HG02759 (cell line): ENCODE measurements at regions not wholly inside any gene's neighbourhood (a gene's known extent, or its start where the extent isn't known, plus 50 kb on each side); places are given as distances from the start of the nearest gene placed in this dataset.

Experiments used
- ATAC-seq: cut with Tn5 transposase; IDR thresholded peaks from one replicate; pipeline ENCODE4 v1.9.1; 2021; ENCODE audit warnings: mild to moderate bottlenecking, moderate library complexity; ENCODE audit not compliant: unreplicated experiment

DNA sequence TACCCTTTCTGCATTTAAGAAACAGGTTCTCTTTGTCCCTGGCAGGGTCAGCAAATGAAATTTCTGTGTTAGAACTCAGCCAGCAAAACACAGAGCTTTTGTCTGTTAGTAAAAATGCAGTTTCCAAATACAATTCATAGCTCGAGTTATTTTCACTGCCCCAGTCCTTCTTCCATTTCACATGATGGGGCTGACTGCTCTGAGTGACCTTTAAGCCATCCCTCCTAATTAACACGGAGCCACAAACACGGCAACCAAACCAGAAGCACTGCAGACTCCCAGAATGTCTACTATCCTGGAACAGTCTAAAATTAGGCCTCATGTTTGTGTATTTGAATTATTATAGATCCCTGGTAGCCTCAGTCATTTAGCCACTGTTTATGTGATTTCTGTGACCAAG, 99.1 kb upstream of the RGS4 start:
- ATAC-seq, result no peak

DNA sequence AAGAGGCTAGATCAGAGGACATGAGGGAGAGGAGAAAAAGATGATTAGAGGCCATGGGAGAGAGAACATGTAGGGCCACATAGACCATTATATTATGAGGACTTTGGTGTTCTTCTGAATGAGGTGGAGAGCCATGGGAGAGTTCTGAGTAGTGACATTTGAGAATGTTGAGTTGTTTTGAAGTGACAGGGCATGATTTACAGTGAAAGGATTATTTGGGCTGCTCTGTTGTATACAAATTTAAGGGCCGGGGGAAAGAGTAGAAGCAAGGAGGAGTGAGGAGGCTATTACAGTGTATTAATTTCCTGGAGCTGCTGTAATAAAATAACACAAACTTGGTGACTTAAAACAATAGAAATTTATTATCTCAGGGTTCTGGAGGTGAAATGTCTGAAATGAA, 102.5 kb upstream of the RGS4 start:
- ATAC-seq, result no peak

DNA sequence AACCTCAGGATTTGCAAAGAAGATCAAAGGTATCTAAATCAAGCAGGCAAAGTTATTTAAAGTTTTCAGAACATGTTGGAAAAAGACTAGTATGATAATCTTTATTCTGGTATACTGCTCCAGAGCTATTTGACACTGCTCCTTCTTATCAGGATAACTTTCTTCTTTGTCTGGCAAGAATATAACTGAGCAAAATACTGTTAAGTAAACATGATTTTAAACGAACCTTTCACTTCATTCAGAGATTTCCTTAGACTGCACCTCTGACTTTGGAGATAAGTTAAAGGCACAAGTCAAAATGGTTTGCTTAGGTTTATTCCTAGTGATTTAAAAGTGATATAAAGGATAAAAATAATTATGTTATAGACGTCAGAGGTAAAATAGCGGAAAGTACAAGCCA, 103.9 kb upstream of the CCDC190 start:
- no peak for ATAC-seq

DNA sequence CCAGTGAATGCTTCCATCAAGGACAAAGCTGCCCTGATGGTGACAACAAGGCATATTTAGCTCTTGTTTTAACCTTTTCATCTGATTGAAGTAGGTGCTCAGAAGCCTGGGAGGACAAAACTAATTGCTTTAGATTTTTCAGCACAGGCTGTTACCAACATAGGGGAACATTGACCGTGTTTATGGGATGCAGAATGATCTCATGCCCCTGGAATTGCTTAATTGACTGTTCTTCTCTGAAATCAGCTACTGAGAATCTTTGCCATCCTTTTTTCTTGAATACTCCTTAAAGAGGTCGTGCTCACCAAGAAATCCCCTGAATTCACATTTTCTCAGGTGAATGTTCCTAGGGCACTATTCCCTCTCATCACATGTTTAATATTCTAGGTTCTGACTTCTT, 95.9 kb upstream of the CCDC190 start:
- ATAC-seq, result no peak

DNA sequence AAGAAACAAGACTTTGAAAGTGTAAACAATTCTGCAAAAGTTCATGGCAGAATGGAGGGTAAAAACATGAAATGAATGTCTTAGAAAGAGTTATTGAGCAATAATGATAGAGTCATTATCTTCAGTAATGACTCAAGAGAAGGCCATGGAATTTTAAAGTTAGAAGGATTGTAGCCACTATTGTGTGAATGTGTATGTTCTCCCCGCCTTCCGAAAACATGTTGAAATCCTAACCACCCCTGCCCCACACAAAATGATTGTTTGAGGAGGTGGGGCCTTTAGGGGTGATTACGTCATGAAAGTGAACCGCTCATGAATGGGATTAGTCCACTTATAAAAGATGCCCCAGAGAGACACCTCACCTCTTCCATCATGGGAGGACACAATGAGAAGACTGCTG, 93.8 kb upstream of the CCDC190 start:
- no peak for ATAC-seq

DNA sequence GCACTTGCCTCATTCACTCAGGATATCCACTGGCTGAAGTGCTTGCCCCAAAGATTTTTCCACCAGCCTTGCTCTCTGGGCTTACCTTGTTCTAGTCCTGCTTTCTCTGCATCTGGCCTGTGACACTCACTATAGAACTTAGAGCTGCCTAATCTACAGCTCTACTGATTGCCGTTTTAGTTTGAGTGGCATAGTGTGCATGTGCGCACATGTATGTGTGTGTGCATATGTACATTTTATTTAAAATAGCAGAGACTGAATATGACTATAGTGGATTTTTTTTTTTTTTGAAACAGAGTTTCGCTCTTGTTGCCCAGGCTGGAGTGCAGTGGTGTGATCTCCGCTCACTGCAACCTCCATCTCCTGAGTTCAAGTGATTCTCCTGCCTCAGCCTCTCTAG, 92.0 kb upstream of the CCDC190 start:
- ATAC-seq, result no peak

DNA sequence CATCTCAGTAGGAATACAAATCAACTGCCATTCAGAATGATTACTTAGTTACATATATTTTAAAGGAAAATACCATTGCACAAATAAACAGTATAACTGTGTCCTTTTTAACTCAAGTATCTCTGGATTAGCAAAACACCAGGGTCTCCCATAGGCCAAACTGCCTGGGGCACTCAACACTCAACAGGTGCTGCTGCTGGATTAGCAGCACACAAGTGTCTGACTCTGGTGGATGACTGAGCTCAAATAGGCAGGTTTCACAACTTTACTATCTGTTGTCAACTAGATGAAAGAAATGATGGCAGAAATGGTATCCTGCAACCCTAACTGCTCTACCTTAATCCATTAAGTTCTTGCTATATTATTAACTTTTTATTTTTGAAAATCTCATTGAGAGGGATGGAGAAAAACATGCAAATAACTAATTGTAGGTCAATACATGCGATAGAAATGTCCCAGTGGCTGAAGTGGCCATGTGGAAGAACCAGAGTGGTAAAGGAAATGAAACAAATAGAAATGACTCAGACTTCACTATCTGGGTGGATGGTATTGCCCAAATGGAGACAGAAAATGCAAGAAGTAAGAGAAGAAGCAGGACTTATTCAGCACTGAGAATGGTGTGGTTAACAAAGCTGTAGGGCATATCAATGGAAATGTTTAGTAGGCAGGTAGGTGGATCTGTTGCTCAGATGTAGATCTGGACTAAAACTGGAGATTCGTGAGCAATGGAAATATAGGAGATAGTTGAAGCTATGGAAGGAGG, 90.8 kb upstream of the CCDC190 start:
- peak; percentile 93 for ATAC-seq

DNA sequence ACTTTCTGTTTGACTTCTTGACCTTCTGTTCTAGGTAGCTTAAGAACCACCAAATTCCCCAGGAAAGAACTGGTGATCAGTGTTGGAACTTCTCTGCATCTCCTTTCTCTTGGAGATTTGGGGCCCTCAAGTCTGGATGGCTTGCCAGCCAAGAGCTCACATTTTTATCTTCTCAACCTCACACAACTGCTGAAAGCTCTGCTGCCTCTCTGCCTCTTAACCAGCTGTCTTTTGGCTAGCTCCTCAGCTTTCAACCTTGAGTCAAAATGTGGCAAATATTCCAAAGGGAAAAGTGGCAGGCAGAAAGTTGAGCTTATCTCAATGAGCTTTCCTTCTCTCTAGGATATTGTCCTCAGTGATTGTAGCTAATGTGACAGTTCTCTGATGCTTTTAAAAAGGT, 89.2 kb upstream of the CCDC190 start:
- ATAC-seq, result no peak

DNA sequence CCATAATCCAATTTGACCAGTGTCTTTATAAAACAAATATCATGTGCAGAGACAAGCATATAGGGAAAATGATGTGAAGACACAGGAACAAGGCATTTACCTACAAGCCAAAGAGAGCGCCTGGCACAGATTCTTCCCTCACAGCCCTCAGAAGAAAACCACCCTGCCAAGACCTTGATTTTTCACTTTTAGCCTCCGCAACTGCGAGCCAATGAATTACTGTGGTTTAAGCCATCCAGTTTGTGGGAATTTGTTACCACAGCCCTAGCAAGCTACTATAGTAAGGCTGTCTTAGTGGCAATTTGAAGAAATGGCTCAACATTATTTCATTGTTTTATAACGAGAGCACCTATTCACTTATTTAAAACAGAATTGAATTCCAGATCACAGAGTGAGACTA, 85.7 kb upstream of the CCDC190 start:
- no peak for ATAC-seq

DNA sequence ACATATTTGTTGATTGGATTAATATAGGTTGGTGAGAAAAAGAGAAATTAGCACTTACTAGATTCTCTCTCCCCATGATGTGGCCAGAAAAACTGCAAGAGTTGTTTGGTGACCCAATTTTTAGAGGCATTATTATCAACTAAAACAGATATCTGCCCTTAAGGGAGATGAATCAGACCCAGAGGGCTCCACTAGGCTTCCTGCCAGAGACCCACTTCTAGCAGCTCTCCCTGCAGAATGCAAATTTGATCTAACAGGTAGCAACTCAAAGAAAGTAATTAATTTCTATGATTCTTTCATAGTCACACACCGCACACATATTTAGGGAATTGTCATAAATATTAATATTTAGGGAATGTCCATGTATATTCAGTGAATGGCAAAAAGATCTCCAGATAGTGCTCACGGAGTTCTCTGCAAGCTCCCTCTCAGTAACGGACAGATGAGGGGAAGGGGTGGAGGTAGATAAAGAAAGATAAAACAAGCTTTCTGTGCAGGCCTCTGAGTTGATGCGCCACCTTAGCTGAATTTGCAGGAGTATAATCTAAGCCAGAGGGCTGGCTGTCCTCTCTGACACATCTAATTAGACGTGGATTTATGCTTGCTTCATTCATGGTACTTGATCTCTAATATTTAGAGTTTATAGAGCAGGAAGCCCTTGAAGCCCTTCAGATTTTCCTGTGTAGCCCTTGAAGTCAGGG, 84.1 kb upstream of the CCDC190 start:
- no peak for ATAC-seq

DNA sequence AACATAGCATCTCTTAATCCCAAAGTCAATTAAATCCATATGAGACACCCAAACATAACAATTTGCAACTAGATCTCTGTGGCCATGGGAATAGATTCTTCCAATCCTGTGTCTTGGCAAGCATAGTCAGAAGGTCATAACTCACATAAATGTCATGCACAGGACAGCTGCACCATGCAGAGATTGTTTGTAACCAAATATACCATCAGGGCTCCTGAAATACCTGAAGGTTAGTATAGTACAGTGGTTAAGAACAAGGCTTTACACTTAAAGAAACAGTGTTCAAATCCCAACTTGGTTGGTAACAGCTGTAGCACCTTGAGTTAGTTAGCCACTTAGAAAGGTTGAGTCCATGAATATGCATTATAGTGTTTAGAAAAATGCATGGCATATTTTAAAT, 82.6 kb upstream of the CCDC190 start:
- ATAC-seq, result no peak

DNA sequence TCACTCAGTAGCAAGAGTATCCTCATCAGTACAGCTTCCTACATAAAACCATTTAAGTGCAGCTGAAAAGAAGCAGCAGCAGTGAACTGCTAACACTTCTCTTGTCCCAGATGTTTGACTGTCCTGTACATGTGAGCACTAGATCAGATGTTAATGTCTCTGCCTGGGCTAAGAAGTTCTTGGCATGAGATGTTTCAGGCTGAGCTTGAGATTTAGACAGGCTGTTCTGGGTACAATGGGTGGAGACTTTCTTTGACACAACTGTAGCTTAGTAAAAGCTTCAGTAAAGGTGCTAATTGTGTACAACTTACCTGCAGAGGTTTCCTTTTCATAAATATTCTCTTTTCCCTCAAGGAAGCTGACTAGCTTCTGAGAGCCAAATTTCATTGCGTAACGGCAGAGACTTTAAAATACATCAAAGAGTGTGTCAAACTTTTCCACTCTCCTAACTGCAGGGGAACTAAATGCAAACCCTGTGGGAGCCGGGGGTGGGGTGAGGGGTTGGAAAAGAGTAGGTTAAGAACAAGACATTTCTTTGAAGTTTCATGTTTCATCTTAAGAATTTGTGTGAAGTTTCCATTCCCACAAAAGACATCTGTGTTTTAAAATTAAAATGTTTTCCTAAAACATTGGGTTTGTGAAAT, 82.1 kb upstream of the CCDC190 start:
- ATAC-seq, result no peak

DNA sequence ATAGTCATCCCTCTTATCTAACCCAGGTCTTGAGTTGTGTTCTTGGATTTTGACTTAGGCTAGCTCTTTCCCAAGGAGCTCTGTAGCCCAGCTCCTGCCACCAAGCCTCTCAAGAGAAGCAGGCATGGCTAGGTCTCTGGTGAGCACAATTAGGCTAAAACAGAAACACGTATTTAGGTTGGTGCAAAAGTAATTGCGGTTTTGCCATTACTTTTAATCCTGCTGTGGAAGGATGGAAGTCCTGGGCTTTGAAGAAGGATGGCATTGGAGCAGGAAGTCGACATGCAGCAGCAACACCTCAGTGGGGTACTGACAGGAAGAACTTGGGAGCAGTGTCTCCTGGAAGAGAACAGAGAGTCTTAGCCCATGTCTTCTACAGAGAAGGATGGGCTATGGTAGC, 80.0 kb upstream of the CCDC190 start:
- no peak for ATAC-seq

DNA sequence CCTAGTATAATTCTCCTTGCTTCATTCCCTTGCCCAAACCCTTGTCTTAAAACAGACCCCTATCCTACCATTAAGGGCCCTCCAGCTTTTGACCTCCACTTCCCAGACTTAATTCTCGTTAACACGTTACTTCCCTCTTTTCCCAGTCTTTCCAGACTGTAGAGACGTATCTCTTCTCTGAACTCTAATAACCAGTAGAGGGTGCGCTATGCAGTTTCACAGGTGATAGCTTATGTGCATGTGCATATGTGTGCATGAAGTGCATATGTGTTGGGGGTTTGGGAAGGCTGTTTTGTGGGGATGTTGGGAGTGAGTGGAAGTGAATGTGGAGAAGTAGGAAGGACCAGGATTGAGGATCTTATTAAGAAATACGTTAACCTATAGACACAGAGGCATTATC, 78.1 kb upstream of the CCDC190 start:
- ATAC-seq, result no peak

DNA sequence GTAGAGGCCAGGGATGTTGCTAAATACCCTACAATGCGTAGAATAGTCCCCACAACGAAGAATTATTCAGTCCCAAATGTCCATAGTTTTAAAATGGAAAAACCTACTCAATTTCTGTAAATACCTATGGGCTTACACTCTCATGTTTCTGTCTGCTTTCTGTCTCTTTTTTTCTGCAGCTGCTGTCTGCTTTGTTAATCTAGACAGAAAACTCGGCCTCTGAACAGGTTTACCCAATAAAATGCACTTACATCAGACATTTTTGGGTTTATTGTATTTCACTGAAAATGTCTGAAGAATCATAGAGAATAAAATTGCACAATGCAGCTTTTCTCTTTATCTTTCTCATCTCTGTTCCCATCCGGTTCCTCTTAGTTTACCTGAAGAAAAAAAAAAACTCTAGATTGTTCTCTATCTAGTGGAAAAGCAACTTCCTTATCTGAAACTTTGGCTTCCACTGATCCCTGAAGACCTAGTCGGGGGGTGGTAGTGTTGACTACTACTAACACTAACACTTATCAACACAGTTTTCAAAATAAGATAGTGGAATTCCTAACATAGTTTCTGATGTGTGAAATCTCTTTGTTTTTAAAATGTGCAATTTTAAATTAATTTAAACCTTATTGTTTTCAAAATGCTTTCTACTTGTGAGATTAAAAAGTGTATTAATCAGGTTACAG, 76.9 kb upstream of the CCDC190 start:
- ATAC-seq, result no peak

DNA sequence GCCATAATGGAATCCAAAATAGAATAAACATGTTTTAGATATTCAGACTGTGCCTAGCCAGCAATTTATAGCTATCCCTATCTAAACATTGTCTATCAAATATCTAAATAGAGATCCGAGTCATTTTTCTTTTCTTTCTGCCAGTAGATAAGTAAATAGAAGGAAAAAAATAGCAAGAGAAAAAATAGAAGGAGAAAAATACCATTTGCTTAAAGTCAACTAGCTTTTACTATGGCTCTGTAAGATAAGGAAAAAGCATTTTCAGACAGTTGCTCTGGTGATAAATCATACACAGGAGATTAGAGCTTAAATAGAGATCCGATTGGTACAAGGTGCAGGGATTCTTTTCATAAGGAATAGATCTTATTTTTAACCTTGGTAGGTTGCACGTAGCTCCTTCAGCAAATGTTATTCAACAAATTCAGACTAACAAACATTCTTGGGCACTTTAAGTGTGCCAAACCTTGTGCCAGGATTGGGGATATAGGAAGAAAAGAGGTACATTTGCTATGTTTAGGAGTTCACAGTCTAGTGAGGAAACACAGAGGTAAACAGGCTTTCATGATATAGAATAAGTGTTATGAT, 70.1 kb upstream of the CCDC190 start:
- ATAC-seq, result no peak

DNA sequence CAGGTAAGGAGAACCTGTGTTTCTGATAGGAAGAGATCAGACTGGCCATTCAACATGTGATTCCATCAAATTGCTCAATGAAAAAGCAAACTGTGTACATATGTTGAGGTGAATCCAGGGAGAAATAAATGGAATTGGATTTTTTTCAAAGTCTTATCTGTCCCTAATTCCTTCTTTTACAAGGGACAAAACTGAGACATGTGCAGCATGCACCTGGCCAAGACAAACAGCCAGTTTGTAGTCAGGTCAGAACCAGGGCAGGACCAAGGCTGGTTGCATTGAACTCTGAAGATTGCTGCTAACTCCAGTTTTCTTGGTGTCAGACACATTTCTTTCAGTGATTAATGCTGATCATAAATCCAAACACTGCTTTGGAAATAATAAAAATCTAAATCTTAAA, 69.6 kb upstream of the CCDC190 start:
- no peak for ATAC-seq

DNA sequence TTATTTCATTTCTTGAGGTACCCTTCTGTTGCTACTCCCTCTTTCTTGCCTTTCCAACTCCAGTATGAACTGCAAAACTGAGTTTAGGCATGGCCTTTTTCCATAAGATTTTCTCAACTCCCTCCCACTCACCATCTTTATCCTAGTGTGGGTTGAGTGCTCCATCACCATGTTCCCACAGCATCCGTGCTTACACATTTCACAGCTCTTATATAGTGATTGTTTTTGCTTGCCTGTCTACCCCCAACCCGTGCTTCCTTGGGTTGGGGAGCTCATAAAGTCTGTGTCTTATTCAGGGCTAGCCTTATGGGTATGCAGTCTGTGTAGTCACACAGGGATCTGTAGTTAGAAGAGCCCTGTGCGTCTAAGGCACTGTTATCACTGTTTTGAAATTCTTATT, 68.2 kb upstream of the CCDC190 start:
- ATAC-seq, result no peak

DNA sequence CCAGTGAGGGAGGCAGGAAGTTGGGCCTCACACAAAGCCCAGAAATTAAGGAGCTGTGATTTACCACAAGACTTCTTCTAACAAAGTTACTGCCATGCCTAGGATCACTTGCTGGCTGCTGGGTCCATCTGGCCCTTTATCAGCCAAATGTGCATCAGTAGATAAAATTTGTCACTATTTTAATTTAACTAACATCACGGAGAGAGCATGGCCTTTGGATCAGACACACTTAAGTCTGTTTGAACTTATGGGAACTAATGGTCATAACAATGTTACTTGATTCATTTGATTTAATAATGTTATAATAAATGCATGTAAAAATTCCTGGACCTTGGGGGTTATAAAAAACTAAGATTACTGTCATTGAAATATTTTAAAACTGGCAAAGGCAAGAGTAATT, 67.2 kb upstream of the CCDC190 start:
- no peak for ATAC-seq

DNA sequence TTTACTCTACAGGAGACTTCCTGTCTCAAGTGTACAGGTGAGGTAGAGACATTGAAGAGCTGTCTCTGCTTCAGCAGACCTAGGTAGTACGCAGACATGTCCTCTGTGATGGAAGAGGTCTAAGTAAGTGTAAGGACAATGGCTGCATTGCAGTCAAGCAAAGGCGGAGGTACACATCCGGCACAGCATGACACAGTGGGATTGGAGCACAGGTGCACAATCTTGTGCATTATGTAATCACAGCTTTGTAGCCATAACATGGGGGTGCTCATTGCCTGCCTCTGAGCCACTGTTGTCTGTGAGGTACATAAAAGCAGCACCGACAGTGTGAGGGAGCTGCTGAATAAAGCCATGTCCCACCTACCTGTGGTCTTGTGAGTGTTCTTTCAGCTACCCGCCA, 66.4 kb upstream of the CCDC190 start:
- no peak for ATAC-seq

DNA sequence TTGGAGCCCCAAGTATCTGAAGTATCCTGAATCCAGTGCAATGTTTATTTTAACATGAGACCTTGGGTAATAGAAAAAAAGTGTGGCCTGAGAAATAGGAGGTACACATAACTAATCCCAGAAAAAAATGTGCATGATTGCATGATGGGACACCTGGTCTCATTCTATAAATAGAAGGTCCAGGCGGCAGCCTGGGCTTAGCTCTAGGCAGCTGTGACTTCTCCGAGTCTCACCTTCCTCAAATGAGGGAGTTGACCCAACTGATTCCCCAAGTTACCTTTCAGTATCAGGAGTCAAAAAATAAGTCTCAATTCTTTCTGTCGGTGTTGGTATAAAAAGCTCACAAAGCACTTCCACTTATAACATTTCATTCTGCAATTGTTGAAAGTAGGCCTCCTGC, 65.9 kb upstream of the CCDC190 start:
- ATAC-seq, result no peak
